ENCODE measurements at regions not wholly inside any gene's neighbourhood (a gene's known extent, or its start where the extent isn't known, plus 50 kb on each side); places are given as distances from the start of the nearest gene placed in this dataset.

DNA sequence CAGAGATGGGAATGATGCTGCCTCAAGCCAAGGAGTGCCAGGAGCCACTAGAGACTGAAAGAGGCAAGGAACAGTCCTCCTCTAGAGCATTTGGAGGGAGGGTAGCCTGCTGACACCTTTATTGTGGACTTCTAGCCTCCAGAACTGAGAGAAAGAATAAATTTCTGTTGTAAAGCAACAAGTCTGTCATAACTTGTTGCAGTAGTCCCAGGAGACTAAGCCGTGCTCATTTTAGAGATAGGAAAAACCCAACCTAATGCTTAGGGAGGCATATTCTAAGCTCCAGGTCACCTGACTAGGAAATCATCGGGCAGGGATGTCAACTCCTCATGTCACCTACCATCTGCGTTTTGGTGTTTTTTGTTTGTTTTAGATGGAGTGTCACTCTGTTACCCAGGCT, 345.4 kb upstream of the EEF2KMT start:
- in situ Hi-C loops (cut with MboI; ENCODE audit: low pct_unique_long_range_greater_than_20kb in 2 of 9, low sequenced_read_pairs in 9 of 9, unreplicated experiment in 9 of 9) = no loop called here
- ATAC-seq (replicated peaks in 6 of 8) = no peak
- 0 to 94% (median 20%) methylated on average over 1 to 3 of the region's 3 CpGs; no CpG with 5 or more reads in 5 of the 10 experiments for WGBS, 10 experiments
- Histone ChIP-seq H3K27ac (no peak overlapping the region), H3K4me1 (replicated peaks in 1 of 2) (peaks cover 8 to 22% of the 10 kb centered on the region in 2 donors), H3K4me3 (no peak overlapping the region)

GRCh38 chr16:5442054-5442453, 344.5 kb upstream of the EEF2KMT start:
- Histone ChIP-seq H3K4me1 (replicated peaks in 1 of 2) (peaks cover 8 to 22% of the 10 kb centered on the region in 2 donors), H3K27ac (no peak overlapping the region), H3K4me3 (no peak overlapping the region)
- ATAC-seq (replicated peaks in 6 of 8) = no peak
- in situ Hi-C loops (cut with MboI; ENCODE audit: low pct_unique_long_range_greater_than_20kb in 2 of 9, low sequenced_read_pairs in 9 of 9, unreplicated experiment in 9 of 9) = no loop called here
- WGBS, 10 experiments = 0 to 100% (median 46%) methylated on average over 1 to 3 of the region's 3 CpGs; no CpG with 5 or more reads in 4 of the 10 experiments

GRCh38 chr16:5438591-5438990, 341.0 kb upstream of the EEF2KMT start:
- 27 to 100% (median 84%) methylated on average over 1 to 4 of the region's 7 CpGs; no CpG with 5 or more reads in 5 of the 10 experiments for WGBS, 10 experiments
- peak in 1 of 8 experiments; percentile 76 for ATAC-seq (replicated peaks in 6 of 8)
- in situ Hi-C loops (cut with MboI; ENCODE audit: low pct_unique_long_range_greater_than_20kb in 2 of 9, low sequenced_read_pairs in 9 of 9, unreplicated experiment in 9 of 9) = no loop called here

GRCh38 chr16:5433587-5433986, 336.0 kb upstream of the EEF2KMT start:
- in situ Hi-C loops (cut with MboI; ENCODE audit: low pct_unique_long_range_greater_than_20kb in 2 of 9, low sequenced_read_pairs in 9 of 9, unreplicated experiment in 9 of 9) = no loop called here
- Histone ChIP-seq H3K27ac (no peak overlapping the region), H3K4me1 (replicated peaks in 1 of 2) (peaks cover 7 to 8% of the 10 kb centered on the region in 2 donors), H3K4me3 (no peak overlapping the region)
- 27 to 73% (median 50%) methylated on average over 1 to 10 of the region's 10 CpGs; no CpG with 5 or more reads in 1 of the 10 experiments for WGBS, 10 experiments
- peak in 3 of 8 experiments; percentile 53 to 69 (median 62) for ATAC-seq (replicated peaks in 6 of 8)

More at GRCh38 chr16:5438591-5438990, 341.0 kb upstream of the EEF2KMT start:
- Histone ChIP-seq H3K4me3 (no peak overlapping the region), H3K4me1 (replicated peaks in 1 of 2) (peaks cover 0 to 4% of the 10 kb centered on the region in 2 donors), H3K27ac (no peak overlapping the region)

DNA sequence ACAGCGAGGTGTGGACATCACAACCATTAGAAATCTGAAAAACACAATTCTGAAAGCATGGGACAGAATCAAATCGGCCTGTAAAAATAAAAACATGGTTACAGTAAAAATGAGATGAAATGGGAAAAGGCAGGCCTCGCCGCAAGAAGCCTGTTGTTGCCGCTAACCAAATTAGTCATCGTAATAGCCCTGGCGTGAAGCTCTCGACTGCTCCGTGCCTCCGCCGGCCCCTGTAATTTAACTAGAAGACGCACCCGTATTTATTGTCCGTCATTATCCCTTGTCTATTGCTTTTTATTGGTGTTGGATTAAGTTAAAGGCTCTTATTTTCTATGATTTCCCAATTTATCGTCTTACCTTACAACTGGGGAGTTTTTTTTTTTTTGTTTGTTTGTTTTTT, 334.6 kb upstream of the EEF2KMT start:
- in situ Hi-C loops (cut with MboI; ENCODE audit: low pct_unique_long_range_greater_than_20kb in 2 of 9, low sequenced_read_pairs in 9 of 9, unreplicated experiment in 9 of 9) = no loop called here
- WGBS, 10 experiments = 8 to 90% (median 78%) methylated on average over 1 to 14 of the region's 15 CpGs
- ATAC-seq (replicated peaks in 6 of 8) = no peak

DNA sequence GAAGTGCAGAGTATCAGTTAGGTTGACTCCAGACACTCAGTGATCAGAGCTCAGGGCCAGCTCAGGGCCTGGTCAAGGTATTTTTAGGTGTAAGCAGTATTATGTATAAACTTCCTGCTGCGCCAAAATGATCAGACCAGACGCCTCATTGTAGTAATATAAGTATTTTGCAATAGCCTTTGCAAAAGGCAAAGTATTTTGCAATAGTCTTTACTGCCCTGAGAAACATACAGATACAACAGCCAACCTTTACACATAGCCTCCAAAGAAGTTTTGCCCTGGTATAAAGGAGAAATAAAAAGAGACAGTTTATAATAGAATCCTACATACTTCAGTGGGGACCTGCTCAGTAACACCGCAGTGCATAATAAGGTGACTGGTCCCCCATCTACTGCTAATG, 333.0 kb upstream of the EEF2KMT start:
- peaks cover 8 to 19% of the 10 kb centered on the region in 2 donors for H3K4me1 ChIP-seq (replicated peaks in 1 of 2)
- H3K4me3 ChIP-seq = no peak overlapping the region
- H3K27ac ChIP-seq = no peak overlapping the region
- no peak for ATAC-seq (replicated peaks in 6 of 8)
- 0 to 100% (median 90%) methylated on average over 1 to 3 of the region's 3 CpGs; no CpG with 5 or more reads in 1 of the 10 experiments for whole genome bisulfite sequencing, 10 experiments
- in situ Hi-C loops (cut with MboI; ENCODE audit: low pct_unique_long_range_greater_than_20kb in 2 of 9, low sequenced_read_pairs in 9 of 9, unreplicated experiment in 9 of 9) = no loop called here

More for the DNA sequence above, 334.6 kb upstream of the EEF2KMT start:
- Histone ChIP-seq H3K4me1 (replicated peaks in 1 of 2) (peaks cover 7 to 8% of the 10 kb centered on the region in 2 donors), H3K4me3 (no peak overlapping the region), H3K27ac (no peak overlapping the region)

GRCh38 chr16:5428932-5429331, 331.3 kb upstream of the EEF2KMT start:
- whole genome bisulfite sequencing, 10 experiments = 0 to 60% (median 33%) methylated on average over 1 to 6 of the region's 7 CpGs; no CpG with 5 or more reads in 1 of the 10 experiments
- Histone ChIP-seq H3K4me3 (no peak overlapping the region), H3K4me1 (replicated peaks in 1 of 2) (peaks cover 8 to 21% of the 10 kb centered on the region in 2 donors), H3K27ac (no peak overlapping the region)
- in situ Hi-C loops (cut with MboI; ENCODE audit: low pct_unique_long_range_greater_than_20kb in 2 of 9, low sequenced_read_pairs in 9 of 9, unreplicated experiment in 9 of 9) = no loop called here
- peak in 3 of 8 experiments; percentile 23 to 52 (median 44) for ATAC-seq (replicated peaks in 6 of 8)

- in situ Hi-C loops (cut with MboI; ENCODE audit: low pct_unique_long_range_greater_than_20kb in 2 of 9, low sequenced_read_pairs in 9 of 9, unreplicated experiment in 9 of 9) = no loop called here
- Histone ChIP-seq H3K27ac (no peak overlapping the region), H3K4me1 (replicated peaks in 1 of 2) (peaks cover 11 to 24% of the 10 kb centered on the region in 2 donors), H3K4me3 (no peak overlapping the region)
- ATAC-seq (replicated peaks in 6 of 8) = no peak
- WGBS, 10 experiments = 0 to 96% (median 33%) methylated on average over 1 to 5 of the region's 7 CpGs; no CpG with 5 or more reads in 3 of the 10 experiments
Observed at GRCh38 chr16:5427571-5427970, 330.0 kb upstream of the EEF2KMT start.

- no peak for ATAC-seq (replicated peaks in 6 of 8)
- peaks cover 4 to 24% of the 10 kb centered on the region in 2 donors for H3K4me1 ChIP-seq (replicated peaks in 1 of 2)
Observed at GRCh38 chr16:5422643-5423496, 325.3 kb upstream of the EEF2KMT start.

GRCh38 chr16:5422047-5422446, 324.5 kb upstream of the EEF2KMT start:
- 0 to 100% (median 50%) methylated on average over 1 of the region's 3 CpGs; no CpG with 5 or more reads in 6 of the 10 experiments for WGBS, 10 experiments
- Histone ChIP-seq H3K4me3 (no peak overlapping the region), H3K27ac (no peak overlapping the region), H3K4me1 (replicated peaks in 1 of 2) (peaks cover 4 to 23% of the 10 kb centered on the region in 2 donors)
- in situ Hi-C loops (cut with MboI; ENCODE audit: low pct_unique_long_range_greater_than_20kb in 2 of 9, low sequenced_read_pairs in 9 of 9, unreplicated experiment in 9 of 9) = no loop called here
- no peak for ATAC-seq (replicated peaks in 6 of 8)

More at GRCh38 chr16:5422643-5423496, 325.3 kb upstream of the EEF2KMT start:
- Histone ChIP-seq H3K4me3 (no peak overlapping the region), H3K27ac (no peak overlapping the region)
- WGBS, 10 experiments = 0 to 100% (median 71%) methylated on average over 1 to 2 of the region's 4 CpGs; no CpG with 5 or more reads in 6 of the 10 experiments
- in situ Hi-C loops (cut with MboI; ENCODE audit: low pct_unique_long_range_greater_than_20kb in 2 of 9, low sequenced_read_pairs in 9 of 9, unreplicated experiment in 9 of 9) = no loop called here

GRCh38 chr16:5416013-5416412, 318.4 kb upstream of the EEF2KMT start:
- peaks cover 0 to 8% of the 10 kb centered on the region in 2 donors for H3K4me1 ChIP-seq (replicated peaks in 1 of 2)
- in situ Hi-C loops (cut with MboI; ENCODE audit: low pct_unique_long_range_greater_than_20kb in 2 of 9, low sequenced_read_pairs in 9 of 9, unreplicated experiment in 9 of 9) = no loop called here
- H3K4me3 ChIP-seq = no peak overlapping the region
- no peak overlapping the region for H3K27ac ChIP-seq
- 0 to 68% (median 43%) methylated on average over 1 to 5 of the region's 5 CpGs; no CpG with 5 or more reads in 2 of the 10 experiments for WGBS, 10 experiments
- no peak for ATAC-seq (replicated peaks in 6 of 8)

DNA sequence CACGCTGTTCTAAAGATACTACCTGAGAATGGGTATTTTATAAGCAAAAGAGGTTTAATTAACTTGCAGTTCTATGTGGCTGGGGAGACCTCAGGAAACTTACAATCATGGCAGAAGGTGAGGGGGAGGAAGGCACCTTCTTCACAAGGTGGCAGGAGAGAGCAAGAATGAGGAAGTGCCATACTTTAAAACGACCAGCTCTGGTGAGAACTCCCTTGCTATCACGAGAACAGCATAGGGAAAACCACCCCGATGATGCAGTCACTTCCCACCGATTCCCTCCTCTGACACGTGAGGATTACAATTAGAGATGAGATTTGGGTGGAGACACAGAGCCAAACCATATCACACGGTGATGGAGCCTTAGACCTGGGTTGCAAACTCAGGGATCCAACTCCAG, 317.5 kb upstream of the EEF2KMT start:
- no peak for ATAC-seq (replicated peaks in 6 of 8)
- no peak overlapping the region for H3K4me3 ChIP-seq
- 0 to 75% (median 38%) methylated on average over 1 to 6 of the region's 7 CpGs; no CpG with 5 or more reads in 1 of the 10 experiments for WGBS, 10 experiments
- H3K4me1 ChIP-seq (replicated peaks in 1 of 2) = peaks cover 0 to 8% of the 10 kb centered on the region in 2 donors
- in situ Hi-C loops (cut with MboI; ENCODE audit: low pct_unique_long_range_greater_than_20kb in 2 of 9, low sequenced_read_pairs in 9 of 9, unreplicated experiment in 9 of 9) = no loop called here
- no peak overlapping the region for H3K27ac ChIP-seq

DNA sequence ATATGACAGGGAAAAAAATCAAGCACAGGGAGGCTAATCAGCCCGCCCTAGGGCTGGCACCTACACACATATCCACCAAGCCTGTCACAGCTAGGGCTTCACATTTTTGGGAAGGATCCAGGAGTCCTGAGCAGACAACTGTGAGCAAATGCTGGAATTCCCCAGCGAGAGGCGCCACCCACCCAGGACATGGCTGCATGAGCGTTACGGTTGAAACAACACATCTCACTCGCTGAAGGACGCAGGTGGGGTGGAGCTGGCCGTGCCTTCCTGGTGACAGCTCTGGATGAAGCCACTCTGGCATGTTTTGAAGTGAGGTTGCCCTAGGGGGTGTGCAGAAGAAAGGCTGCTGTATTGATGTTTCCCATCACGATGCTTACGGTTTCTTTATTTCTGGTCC, 315.1 kb upstream of the EEF2KMT start:
- Histone ChIP-seq H3K4me1 (replicated peaks in 1 of 2) (peaks cover 0 to 8% of the 10 kb centered on the region in 2 donors), H3K27ac (no peak overlapping the region), H3K4me3 (no peak overlapping the region)
- peak in 3 of 8 experiments; percentile 44 to 60 (median 59) for ATAC-seq (replicated peaks in 6 of 8)
- in situ Hi-C loops (cut with MboI; ENCODE audit: low pct_unique_long_range_greater_than_20kb in 2 of 9, low sequenced_read_pairs in 9 of 9, unreplicated experiment in 9 of 9) = no loop called here
- WGBS, 10 experiments = 6 to 86% (median 38%) methylated on average over 1 to 9 of the region's 10 CpGs; no CpG with 5 or more reads in 6 of the 10 experiments

Measured in motor neuron (in vitro differentiated cells).